GM19035 (cell line): ENCODE measurements at regions not wholly inside any gene's neighbourhood (a gene's known extent, or its start where the extent isn't known, plus 50 kb on each side); places are given as distances from the start of the nearest gene placed in this dataset.
A peak's percentile ranks its signal among the peaks of the same experiment; 100 is the strongest.

ENCODE experiments used
- ATAC-seq: cut with Tn5 transposase; IDR thresholded peaks from one replicate; pipeline ENCODE4 v1.9.1; 2021; ENCODE audit not compliant: unreplicated experiment

DNA sequence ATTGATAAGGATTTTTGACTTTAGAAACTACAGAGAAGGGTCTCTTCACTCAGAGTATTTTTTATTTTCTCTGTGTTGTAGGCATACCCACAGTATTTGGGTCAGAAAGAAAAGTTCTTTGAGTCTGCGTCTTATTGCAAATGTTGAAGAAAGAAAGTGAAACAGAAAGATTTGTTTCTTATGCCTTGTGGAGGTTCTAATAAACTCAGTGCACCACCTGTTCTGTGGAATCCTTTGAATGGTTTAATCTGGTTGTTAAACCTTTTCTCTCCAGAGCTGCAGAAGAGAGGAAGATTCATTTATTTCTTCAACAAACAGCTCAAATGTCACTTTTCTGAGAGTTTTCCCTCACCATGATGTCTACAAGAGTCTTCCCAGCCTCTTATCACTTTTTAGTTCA, 146.6 kb upstream of the PLEKHG7 start:
- ATAC-seq = peak; percentile 31

DNA sequence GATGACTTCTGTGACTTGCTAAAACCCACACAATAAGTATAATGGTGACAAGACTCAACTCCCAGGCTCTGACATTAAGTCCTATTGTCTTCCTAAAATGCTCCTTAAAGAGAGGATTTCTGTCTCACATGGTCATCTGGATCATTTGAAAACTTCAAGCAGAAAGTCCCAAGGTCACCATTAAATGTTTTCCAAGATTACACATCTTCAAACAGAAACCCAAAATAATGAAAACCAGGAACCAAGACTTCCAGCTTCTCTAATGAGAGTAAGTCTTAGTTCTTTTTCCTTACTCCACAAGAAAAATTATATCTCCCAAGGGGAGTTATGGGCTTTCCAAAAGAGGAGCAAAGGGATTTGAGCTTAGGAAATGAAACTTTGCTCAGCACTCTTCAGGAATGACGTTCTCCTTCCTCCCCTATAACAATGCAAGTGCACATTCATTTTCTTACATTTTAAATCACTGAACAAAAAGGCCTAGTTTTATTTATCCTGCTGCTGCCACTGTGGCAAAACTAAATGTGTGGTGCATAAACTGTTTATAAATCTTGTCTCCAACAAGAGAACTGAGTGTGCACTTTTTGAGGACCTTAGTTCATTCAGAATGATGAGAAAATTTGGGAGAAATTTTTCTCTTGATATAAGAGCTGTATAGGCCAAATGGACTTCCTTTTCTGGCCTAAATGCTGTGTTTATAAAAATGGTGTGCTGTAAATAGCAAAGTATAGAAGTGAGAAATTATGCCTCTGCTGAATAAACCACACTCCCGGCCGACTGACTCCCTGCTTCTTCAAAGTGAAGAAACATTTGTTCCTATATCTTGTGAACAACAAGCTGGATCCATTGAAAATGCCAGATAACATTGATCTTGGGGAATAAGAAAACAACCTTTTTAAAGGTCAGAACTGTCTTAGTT, 148.4 kb upstream of the PLEKHG7 start:
- no peak for ATAC-seq

DNA sequence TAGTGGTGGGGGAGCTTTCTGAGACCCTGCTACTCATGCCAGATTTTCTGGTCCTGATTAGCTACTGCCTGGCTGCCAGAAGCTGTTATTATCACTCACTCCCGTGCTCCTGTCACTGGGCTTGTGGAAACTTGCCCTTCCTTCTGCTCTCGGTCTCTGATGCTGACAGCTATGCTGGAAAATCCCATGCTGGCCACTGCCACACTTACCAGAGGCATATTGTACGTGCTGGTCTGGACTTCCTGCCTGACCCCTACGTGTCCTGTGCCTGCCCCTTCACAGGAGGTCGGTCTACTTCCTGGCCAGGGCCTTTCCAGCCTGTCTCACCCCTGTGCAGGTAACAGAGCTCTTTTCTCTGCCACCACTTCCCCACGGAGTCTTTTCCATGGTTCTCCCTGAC, 149.4 kb upstream of the PLEKHG7 start:
- no peak for ATAC-seq

DNA sequence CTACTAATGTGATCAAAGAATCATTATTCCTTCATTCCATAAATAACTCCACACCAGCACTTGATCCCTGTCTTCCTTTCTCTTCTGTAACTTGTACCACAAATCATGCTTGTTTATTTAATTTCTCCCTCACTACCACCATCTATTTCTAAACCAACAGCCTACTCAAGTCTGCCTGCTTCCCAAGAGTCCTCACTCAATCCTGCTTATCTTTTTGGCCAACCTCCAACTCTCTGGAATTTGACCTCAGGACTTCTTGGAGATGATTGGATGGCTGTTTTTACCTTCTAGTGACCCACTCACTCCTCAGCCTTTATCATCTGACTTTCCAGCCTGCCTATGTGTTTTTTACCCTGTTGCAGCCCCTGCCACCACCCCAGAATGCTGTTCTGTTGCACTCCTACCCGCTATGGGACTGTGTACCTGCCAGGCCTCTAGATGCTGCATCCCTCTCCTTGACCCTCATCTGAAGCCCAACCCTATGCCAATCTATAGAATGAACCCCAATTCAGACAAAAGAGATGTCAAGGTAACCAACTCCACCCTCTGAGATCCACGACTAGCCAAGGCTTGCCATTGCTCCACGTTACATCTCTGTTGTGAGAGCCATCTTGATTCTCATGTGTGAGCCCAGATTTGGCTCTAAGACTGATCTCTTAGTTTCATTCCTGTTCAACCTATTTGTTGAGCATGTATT, 150.2 kb upstream of the PLEKHG7 start:
- ATAC-seq = no peak

DNA sequence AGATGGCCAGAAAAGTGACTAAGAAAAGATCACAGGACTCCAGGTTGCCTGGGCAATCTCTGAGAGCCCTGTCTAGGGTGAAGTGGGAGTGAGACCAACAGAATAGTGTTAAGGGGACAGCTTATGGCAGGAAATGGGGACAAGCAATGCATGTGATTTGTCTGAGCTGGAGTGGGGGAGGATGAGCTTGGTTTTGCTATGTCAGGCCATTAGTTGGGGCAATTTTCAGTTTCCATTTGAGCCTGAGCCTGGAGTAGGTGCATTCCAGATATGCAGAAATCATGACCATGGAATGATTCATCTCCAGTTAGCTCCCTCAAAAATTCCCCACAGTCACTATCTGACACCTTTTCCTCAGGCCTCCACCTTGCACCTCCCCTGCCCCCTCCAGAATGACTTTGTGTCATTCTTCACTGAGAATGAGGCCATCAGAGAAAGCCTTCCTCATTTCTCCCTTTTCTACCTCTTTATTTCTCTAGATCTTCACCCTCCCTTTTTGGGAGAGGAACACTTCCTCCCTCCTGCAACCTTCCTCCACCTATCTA, 150.9 kb upstream of the PLEKHG7 start:
- peak; percentile 66 for ATAC-seq

DNA sequence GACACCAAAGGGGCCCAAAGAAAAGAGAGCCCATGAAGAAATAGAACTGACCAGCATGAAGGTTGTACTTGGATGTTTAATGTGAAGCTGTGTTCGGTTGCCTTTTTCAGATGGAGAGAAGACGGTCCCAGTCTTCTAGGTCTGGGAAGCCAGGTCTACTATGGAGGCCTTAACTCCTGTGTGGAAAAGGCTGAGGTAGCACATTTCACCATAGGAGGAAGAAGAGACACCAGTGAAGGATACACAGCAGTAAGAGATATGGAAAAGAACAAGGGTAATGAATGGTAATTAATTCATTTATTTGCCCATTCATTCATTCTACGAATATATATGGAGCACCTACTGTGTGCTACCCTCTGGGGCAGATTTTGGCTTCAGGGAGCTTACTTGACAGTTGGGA, 151.6 kb upstream of the PLEKHG7 start:
- no peak for ATAC-seq

DNA sequence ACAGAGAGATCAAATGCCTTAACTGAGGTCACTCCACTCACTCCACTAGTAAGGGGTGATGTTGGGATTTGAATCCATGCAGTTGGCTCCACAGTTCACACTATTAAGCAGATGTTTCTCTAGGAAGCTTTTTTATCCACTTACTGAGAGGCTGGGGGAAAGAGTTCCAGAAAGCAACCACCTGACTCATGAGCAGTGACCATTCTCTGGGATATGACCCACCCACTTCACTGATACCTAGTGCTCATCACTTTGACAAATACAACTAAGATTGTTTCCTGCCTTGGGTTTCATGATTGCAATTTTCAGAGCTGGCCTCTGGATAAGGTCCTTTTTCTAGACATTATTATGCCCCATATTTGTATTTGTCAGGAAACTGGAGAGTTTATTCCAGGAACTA, 152.1 kb upstream of the PLEKHG7 start:
- no peak for ATAC-seq

DNA sequence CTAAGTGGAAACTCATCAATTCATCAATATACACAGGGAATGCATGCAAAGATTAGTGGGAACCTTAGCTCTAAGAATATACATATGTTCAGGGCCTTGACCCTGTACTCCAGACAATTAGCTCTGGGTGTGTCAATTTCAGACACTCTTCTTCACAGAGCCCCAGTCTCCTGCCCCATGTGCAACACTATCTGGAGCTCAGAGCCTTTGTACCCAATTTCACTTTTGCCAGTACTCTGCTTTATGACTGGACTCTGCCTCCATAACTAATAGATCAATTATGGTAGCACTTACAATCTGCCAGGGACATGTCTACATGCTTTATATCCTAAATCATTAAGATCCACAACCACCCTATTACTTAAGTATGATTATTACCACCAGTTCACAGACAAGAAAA, 152.5 kb upstream of the PLEKHG7 start:
- ATAC-seq = no peak

DNA sequence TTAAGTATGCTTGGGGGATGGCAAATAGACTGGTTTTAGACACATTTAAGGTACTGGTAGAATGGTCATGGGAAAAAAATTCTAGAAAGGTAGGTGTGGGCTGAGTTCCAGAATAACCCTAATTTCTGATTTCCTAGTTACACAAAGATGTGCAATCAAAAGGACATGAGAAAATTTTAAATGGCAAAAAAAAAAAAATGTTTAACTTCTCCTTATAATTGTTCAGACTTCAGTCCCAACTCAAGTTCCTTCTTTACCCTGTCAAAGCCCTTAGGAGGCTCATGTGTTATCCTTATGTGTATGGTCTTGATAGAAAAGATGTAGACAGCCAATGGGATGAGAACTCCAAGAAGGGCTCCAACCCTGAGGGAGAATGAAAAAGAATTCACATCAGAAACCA, 153.3 kb upstream of the PLEKHG7 start:
- ATAC-seq = no peak

DNA sequence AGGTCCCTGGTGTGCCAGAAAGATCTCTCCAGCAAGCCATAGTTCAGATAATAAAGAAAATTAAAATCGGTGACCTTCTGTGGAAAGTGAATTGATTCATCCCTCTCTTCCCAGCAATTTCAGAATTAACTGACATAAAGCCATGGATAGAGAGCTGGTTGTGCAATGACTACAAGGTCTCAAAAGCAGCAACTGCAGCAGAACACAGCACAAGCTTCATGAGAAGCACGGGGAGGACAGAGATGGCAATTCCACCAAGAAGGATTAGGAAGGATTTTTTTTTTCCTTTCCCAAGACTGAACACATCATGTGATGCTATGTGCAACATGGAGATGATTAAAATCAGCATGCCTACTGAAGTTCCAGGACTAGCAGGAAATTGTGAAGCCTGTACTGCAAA, 154.9 kb upstream of the PLEKHG7 start:
- no peak for ATAC-seq

DNA sequence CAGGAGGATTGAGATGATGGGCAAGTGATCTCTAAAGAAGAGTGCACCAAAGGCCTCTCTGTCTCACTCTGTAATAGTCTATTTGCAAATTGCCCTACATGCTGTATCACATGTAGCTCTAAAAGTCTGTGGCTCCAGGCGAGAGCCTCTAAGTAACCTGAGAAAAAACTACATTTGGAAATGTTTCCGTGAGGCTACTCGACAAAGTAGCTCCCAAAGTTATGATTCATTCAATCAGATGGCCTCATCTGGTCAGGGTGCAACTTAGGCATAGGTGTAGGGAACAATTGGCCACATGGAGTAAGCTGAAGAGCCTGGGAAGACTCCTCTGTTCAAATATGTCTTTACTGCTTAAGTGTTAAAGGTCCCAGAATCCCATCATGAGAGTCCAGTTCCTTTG, 155.4 kb upstream of the PLEKHG7 start:
- no peak for ATAC-seq

DNA sequence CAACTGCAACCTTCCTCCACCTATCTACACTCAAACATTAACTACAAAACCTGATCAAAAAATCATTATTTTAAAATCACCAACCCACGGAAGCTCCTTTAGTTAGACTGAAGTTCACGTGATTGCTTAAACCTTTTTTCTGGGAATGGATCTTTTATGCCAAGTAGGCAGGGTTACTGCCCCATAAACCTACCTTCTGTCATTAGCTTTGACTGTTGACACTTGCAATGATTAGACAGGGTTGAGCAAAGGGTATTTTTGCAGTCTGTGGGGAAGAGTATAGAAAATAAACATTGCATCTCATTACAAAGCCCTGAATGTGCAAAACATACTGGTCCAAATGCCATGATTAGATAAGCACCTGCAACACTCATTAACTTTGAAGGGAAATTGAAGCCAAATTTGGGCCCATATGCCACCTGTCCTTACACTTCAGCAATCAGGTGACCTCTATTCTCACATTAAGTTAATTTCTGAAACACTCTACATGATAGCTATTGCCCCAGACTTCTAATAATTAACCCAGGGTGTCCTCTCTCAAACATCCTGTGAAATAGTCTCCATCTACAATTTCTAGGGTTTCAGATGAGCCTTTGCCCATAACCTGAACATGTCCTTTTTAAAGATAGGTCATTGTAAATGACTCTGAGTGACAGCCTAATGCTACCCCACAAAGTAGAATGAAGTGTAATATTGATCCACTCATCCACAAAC, 156.0 kb upstream of the PLEKHG7 start:
- ATAC-seq = peak; percentile 32

DNA sequence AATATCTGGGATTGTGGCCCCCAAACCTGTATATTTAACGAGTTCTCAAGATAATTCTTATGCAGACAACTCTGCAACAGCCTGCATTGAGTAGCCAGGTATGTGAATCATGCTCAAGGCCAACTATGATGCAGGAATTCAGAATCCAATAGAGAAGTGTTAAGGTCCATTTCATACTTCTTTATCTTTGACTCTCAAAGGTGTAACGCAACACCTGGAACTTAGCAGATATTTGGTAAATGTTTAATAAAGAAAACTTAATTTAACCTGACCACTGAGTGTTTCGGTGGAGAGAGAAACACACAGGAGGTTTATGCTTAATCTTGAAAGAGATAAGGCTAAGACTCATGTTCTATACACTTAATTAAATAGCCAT, 156.5 kb upstream of the PLEKHG7 start:
- no peak for ATAC-seq

DNA sequence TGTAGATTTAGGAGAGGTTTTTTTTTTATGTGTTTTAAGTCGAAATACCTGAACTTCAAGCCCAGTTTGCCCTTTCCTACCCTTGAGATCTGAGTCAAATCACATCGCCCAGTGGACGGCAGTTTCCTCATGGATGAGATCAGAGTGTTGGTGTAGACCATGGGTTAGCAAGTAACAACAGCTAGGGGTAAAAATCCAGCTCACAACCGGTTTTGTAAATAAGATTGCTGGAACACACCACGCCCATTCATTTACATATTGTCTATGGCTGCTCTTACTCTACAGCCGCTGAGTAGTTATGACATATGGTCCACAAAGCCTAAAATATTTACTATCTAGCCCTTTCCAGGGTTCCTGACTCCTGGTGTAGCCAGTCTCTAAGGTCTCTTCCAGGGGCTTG, 158.5 kb upstream of the PLEKHG7 start:
- ATAC-seq = no peak

DNA sequence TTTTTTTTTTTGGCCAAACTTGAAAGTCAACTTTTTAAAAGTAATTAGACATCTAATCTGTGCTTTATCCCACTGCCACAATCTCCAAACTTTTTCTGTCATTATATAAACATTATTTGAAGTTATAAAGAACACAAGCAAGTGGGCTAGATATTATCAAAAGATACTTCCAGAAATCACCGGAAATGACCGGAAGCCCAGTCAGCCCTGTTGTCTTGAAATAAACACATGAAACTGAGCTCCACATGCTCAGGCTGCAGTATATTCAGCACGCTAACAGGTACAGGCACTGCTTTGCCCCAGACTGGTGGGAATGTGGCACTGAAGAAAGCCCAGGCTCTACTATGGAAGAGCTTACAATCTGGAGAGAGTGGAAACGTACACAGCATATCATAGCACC, 158.9 kb upstream of the PLEKHG7 start:
- ATAC-seq = no peak

DNA sequence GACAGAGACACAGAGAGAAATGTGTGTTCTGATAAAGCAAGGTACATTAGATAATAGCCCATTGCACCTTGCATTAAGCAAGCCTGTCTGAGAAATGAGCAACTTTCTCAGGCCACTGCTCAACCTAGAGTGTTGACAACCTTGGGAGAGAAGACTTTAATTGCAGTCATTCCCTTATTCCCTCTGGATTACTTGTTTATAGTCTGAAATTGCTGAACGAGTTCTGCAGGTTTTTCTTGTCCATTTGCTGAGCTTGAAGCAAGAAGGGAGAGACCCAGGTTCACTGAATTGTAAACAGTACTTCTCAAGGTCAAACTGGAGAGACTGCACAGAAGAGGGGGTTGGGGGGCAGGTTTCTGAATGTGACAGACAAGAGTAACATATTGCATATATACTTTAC, 159.4 kb upstream of the PLEKHG7 start:
- ATAC-seq = no peak

DNA sequence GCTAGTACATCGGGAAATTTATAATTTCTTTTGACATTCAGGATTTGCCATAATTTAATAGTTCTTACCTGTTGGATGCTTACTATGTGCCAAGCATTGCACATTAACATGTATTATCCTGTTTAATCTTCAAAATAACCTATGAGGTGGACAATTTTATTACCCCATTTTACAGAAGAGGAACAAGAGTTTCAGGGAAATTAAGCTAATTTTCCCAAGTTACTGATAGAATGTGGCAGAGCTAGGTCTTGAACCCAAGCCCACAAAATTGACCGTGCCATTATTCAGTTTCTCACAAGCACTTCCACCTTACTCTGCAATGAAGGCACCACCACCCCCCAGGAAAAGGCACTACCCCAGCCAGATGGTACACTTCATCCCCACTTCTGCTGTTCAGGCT, 161.1 kb upstream of the PLEKHG7 start:
- ATAC-seq = no peak

DNA sequence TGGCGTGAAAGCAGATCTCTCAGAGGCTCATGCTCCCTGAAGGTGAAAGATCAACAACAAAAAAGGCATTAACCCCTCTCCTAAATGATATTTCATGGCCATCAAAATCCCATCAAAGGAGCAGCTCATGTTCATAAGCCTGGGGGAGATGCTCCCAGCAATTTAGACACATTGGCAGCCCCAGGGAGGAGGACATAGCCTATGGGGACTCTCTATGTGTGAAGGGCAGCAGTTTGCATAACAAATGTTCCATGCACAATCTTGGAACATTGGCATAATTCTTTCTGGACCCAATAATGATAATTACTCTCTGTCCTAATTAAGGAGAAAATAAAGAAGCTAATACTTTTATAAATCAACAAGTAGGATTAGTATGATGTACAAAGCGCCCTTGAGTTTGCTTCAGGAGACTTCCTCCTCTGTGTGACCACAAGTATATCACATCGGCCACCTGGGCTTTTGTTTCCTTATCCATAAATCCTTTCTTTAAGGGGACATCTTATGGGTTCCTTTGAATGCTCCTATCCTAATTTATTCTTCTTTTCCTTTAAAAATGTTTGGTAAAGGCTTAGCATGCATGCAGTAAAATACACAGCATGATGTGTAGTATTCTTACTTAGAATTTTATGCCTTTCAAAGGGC, 161.9 kb upstream of the PLEKHG7 start:
- ATAC-seq = no peak

DNA sequence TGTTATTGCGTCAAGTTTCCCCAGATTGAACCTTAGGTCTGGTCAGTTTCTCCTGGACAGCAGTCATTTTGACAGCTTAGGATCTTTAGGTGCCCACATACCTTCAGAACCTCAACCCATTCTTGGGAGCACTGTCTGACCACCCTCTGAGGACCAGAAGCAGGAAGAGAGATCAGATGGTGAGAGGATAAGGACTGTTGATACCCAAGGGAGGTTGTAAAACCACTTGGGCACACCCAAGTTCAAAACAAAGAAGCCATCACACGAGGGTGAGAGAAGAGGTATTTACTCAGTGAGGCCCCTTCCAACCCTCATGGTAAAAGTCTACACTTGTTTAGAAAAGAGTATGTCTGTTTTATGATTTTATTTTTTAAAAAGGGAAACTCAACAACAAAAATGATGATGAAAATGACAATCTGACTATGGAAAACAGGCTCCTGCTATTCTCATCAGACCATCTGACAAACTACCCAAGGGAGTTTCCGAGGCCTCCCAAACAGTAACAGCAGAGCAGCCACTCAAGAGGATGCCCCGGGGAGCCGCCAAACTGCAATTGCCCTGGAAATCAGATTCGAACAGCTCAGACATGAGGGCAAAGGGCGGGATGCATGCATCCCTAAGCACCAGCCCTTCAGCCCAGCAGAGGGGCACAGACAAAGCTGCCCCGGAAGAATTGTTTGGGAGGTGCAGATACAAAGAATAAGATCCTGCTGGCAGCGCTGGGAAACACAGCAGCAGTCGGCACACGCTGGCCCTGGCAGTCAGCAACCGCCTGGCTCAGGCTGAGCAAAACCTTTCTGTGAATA, 162.6 kb upstream of the PLEKHG7 start:
- no peak for ATAC-seq

DNA sequence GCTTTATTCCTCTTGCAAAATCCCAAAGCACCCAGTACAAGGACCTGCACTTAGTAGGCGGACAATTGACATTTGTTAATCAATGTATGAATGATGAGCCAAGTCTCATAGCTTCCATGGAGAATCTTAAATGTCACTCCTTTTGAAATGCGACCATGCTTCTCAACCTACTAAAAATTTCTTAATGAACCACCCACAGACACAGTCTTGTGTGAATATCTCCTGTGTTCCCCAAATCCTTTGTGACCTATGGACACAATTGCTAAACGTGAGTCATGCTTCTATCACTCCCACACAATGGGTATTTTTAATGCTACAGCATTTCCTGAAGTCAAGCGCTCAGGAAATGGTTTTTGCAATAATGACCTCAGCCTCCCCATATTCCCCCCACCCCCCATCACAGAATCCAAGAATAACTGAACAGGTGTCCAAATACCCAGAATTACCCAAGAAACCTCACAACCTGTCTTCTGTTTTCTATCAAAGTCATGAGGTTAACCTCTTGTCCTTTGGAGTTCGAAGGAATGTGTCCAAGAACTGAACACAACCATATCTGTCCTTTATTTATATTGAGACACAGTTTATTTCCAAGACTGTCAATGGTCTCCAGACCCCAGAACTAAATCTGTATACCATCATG, 163.6 kb upstream of the PLEKHG7 start:
- ATAC-seq = peak; percentile 56
